HG03108 (cell line): ENCODE measurements at regions not wholly inside any gene's neighbourhood (a gene's known extent, or its start where the extent isn't known, plus 50 kb on each side); places are given as distances from the start of the nearest gene placed in this dataset.

Source experiments
- ATAC-seq: cut with Tn5 transposase; IDR thresholded peaks from one replicate; pipeline ENCODE4 v1.9.1; 2021; ENCODE audit warnings: moderate library complexity; ENCODE audit not compliant: unreplicated experiment

GRCh38 chr4:174438711-174439110, 83.6 kb downstream of the HPGD start:
- ATAC-seq, result no peak

GRCh38 chr4:174437749-174438148, 84.5 kb downstream of the HPGD start:
- no peak for ATAC-seq

- no peak for ATAC-seq
Measured at GRCh38 chr4:174437324-174437723, 85.0 kb downstream of the HPGD start.

- no peak for ATAC-seq
Measured at GRCh38 chr4:174436377-174436776, 85.9 kb downstream of the HPGD start.

- ATAC-seq, result no peak
Measured at GRCh38 chr4:174435974-174436373, 86.3 kb downstream of the HPGD start.

- no peak for ATAC-seq
Measured at GRCh38 chr4:174434455-174434854, 87.8 kb downstream of the HPGD start.

GRCh38 chr4:174430576-174430975, 91.7 kb downstream of the HPGD start:
- ATAC-seq, result no peak

- no peak for ATAC-seq
Measured at GRCh38 chr4:174429701-174430410, 92.4 kb downstream of the HPGD start.

GRCh38 chr4:174427571-174428140, 94.6 kb downstream of the HPGD start:
- ATAC-seq, result no peak

- no peak for ATAC-seq
Measured at GRCh38 chr4:174425669-174426068, 96.6 kb downstream of the HPGD start.

GRCh38 chr4:174423257-174423944, 98.9 kb downstream of the HPGD start:
- ATAC-seq, result peak; percentile 63

GRCh38 chr4:174422893-174423256, 99.4 kb downstream of the HPGD start:
- ATAC-seq, result peak; percentile 15

- ATAC-seq, result no peak
Measured at GRCh38 chr4:174420316-174420715, 102.0 kb downstream of the HPGD start.

GRCh38 chr4:174418640-174419212, 103.6 kb downstream of the HPGD start:
- no peak for ATAC-seq

- no peak for ATAC-seq
Measured at GRCh38 chr4:174408841-174409552, 113.3 kb downstream of the HPGD start.

GRCh38 chr4:174406383-174406782, 115.9 kb downstream of the HPGD start:
- ATAC-seq, result no peak

- no peak for ATAC-seq
Measured at GRCh38 chr4:174405923-174406322, 116.4 kb downstream of the HPGD start.

GRCh38 chr4:174404677-174405076, 117.6 kb downstream of the HPGD start:
- no peak for ATAC-seq

GRCh38 chr4:174403177-174403543, 119.1 kb downstream of the HPGD start:
- ATAC-seq, result no peak

GRCh38 chr4:174402470-174403176, 118.9 kb downstream of the CEP44 start:
- ATAC-seq, result no peak
